ENCODE measurements at regions not wholly inside any gene's neighbourhood (a gene's known extent, or its start where the extent isn't known, plus 50 kb on each side); places are given as distances from the start of the nearest gene placed in this dataset.

- no peak overlapping the region for H3K27ac ChIP-seq (ENCODE audit: low read depth in 1 of 2, low read length in 2 of 2)
- TF ChIP-seq NR2F2 (IDR thresholded peaks at IDR 0.05), result no peak
- TF ChIP-seq YY1 (IDR thresholded peaks at IDR 0.05), result no peak
- no peak for TF ChIP-seq ATF3 (IDR thresholded peaks at IDR 0.05)
- TF ChIP-seq GABPA (IDR thresholded peaks at IDR 0.05 in 1 of 2, conservative IDR thresholded peaks at IDR 0.05 in 1 of 2), result no peak
- TF ChIP-seq MAX (IDR thresholded peaks at IDR 0.05), result no peak
- TF ChIP-seq ZBTB33 (IDR thresholded peaks at IDR 0.05), result no peak
- TF ChIP-seq RXRA (IDR thresholded peaks at IDR 0.05), result no peak
- TF ChIP-seq CTCF (IDR thresholded peaks at IDR 0.05; ENCODE audit: low read depth, low read length, missing input control), result no peak
- TF ChIP-seq EGR1 (IDR thresholded peaks at IDR 0.05; ENCODE audit: low read depth in 2 of 2), result no peak
- TF ChIP-seq SP1 (IDR thresholded peaks at IDR 0.05), result no peak
- H3K27me3 ChIP-seq (ENCODE audit: control insufficient read depth in 4 of 4, insufficient read depth in 4 of 4, low read length in 3 of 4), result peaks cover 0 to 2% (median under 1%) of the 10 kb centered on the region in 4 donors
- no peaks in the 10 kb centered on the region for H3K36me3 ChIP-seq (ENCODE audit: control insufficient read depth in 4 of 4, insufficient read depth in 3 of 4, low read depth in 1 of 4, low read length in 3 of 4)
- H3K4me1 ChIP-seq (ENCODE audit: control insufficient read depth in 4 of 4, insufficient read depth in 4 of 4, low read length in 3 of 4), result peaks cover 0 to 5% (median 1%) of the 10 kb centered on the region in 4 donors
- 80% methylated on average over 7 of the region's 7 CpGs for WGBS
- H3K4me3 ChIP-seq (ENCODE audit: low read depth in 1 of 3, low read length in 3 of 3), result no peak overlapping the region
- no peak for DNase-seq (ENCODE audit: low spot score)
- no peak overlapping the region for H3K9ac ChIP-seq (ENCODE audit: low read depth in 1 of 2, low read length in 2 of 2)
- H3K9me3 ChIP-seq (ENCODE audit: control insufficient read depth in 4 of 4, low read length in 3 of 4), result no peaks in the 10 kb centered on the region
Measured at GRCh38 chr6:165817771-165818170, 154.7 kb upstream of the PDE10A start.

- WGBS, result 87% methylated on average over 3 of the region's 3 CpGs
- peaks cover 0 to 5% (median 1%) of the 10 kb centered on the region in 4 donors for H3K4me1 ChIP-seq (ENCODE audit: control insufficient read depth in 4 of 4, insufficient read depth in 4 of 4, low read length in 3 of 4)
- H3K4me3 ChIP-seq (ENCODE audit: low read depth in 1 of 3, low read length in 3 of 3), result no peak overlapping the region
- H3K36me3 ChIP-seq (ENCODE audit: control insufficient read depth in 4 of 4, insufficient read depth in 3 of 4, low read depth in 1 of 4, low read length in 3 of 4), result no peaks in the 10 kb centered on the region
- peaks cover 0 to 2% (median under 1%) of the 10 kb centered on the region in 4 donors for H3K27me3 ChIP-seq (ENCODE audit: control insufficient read depth in 4 of 4, insufficient read depth in 4 of 4, low read length in 3 of 4)
- H3K9ac ChIP-seq (ENCODE audit: low read depth in 1 of 2, low read length in 2 of 2), result no peak overlapping the region
- no peaks in the 10 kb centered on the region for H3K9me3 ChIP-seq (ENCODE audit: control insufficient read depth in 4 of 4, low read length in 3 of 4)
- DNase-seq (ENCODE audit: low spot score), result no peak
- no peak for TF ChIP-seq ATF3 (IDR thresholded peaks at IDR 0.05)
- TF ChIP-seq JUND (IDR thresholded peaks at IDR 0.05), result no peak
- no peak for TF ChIP-seq HNF4G (IDR thresholded peaks at IDR 0.05)
- TF ChIP-seq FOXA1 (IDR thresholded peaks at IDR 0.05), result no peak
- no peak for TF ChIP-seq CTCF (IDR thresholded peaks at IDR 0.05; ENCODE audit: low read depth, low read length, missing input control)
- no peak for TF ChIP-seq SP1 (IDR thresholded peaks at IDR 0.05)
- no peak for TF ChIP-seq HNF4A (conservative IDR thresholded peaks at IDR 0.05)
- no peak for TF ChIP-seq RAD21 (IDR thresholded peaks at IDR 0.05)
- no peak for TF ChIP-seq REST (IDR thresholded peaks at IDR 0.05)
- no peak for TF ChIP-seq RXRA (IDR thresholded peaks at IDR 0.05)
- TF ChIP-seq GABPA (IDR thresholded peaks at IDR 0.05 in 1 of 2, conservative IDR thresholded peaks at IDR 0.05 in 1 of 2), result no peak
- TF ChIP-seq TAF1 (conservative IDR thresholded peaks at IDR 0.05), result no peak
- TF ChIP-seq NR2F2 (IDR thresholded peaks at IDR 0.05), result no peak
- no peak for TF ChIP-seq FOXA2 (IDR thresholded peaks at IDR 0.05)
- no peak for TF ChIP-seq MAX (IDR thresholded peaks at IDR 0.05)
- TF ChIP-seq EGR1 (IDR thresholded peaks at IDR 0.05; ENCODE audit: low read depth in 2 of 2), result no peak
- no peak for TF ChIP-seq ZBTB33 (IDR thresholded peaks at IDR 0.05)
- H3K27ac ChIP-seq (ENCODE audit: low read depth in 1 of 2, low read length in 2 of 2), result no peak overlapping the region
Measured at GRCh38 chr6:165817148-165817547, 154.1 kb upstream of the PDE10A start.
